Small intestine (tissue), 7 donors: ENCODE measurements at regions not wholly inside any gene's neighbourhood (a gene's known extent, or its start where the extent isn't known, plus 50 kb on each side); places are given as distances from the start of the nearest gene placed in this dataset.

Experiments
- DNase-seq, 2 donors: peaks; one replicate each; pipeline versions ENCODE4 v3.0.0 to v3.0.0-alpha.2; 2013
- FAIRE-seq: peaks from 2 replicates; lab custom pipeline; 2012; peaks lifted over from hg19 to GRCh38; lab: Jason Lieb, UNC
- H3K27ac ChIP-seq, 3 donors: one replicate each; pipeline ENCODE4 v1.5.1; 2013; ENCODE audit warnings: low read length in 2 of 3, mild to moderate bottlenecking in 2 of 3, control low read depth in 1 of 3, inconsistent platforms in 1 of 3, low read depth in 1 of 3, moderate library complexity in 1 of 3
- H3K27me3 ChIP-seq, 3 donors: one replicate each; pipeline ENCODE4 v1.6.1; 2013; ENCODE audit warnings: low read length in 3 of 3, inconsistent platforms in 1 of 3; ENCODE audit not compliant: control insufficient read depth in 3 of 3, insufficient read depth in 3 of 3
- H3K36me3 ChIP-seq, 3 donors: one replicate each; pipeline ENCODE4 v1.6.1; 2013; ENCODE audit warnings: low read length in 3 of 3, inconsistent platforms in 1 of 3, low read depth in 1 of 3, mild to moderate bottlenecking in 1 of 3, moderate library complexity in 1 of 3; ENCODE audit not compliant: control insufficient read depth in 3 of 3, insufficient read depth in 2 of 3
- H3K4me1 ChIP-seq, 3 donors: one replicate each; pipeline ENCODE4 v1.6.1; 2013; ENCODE audit warnings: low read length in 2 of 3, inconsistent platforms in 1 of 3, low read depth in 1 of 3, mild to moderate bottlenecking in 1 of 3, moderate library complexity in 1 of 3; ENCODE audit not compliant: control insufficient read depth in 3 of 3, insufficient read depth in 2 of 3
- H3K4me3 ChIP-seq, 3 donors: one replicate each; pipeline ENCODE4 v1.5.1; 2013; ENCODE audit warnings: low read length in 3 of 3, control low read depth in 1 of 3, inconsistent platforms in 1 of 3, low read depth in 1 of 3, mild to moderate bottlenecking in 1 of 3, moderate library complexity in 1 of 3
- H3K9me3 ChIP-seq, 2 donors: one replicate each; pipeline ENCODE4 v1.6.1; 2013; ENCODE audit warnings: low read depth in 1 of 2, low read length in 1 of 2; ENCODE audit not compliant: control insufficient read depth in 2 of 2, insufficient read depth in 1 of 2
- WGBS, 3 donors: extraction: QIAGEN DNeasy Blood & Tissue Kit; methylation state at CpG; one replicate each; pipeline ENCODE4 v1.1.7; 2013; 5-methylcytosine and 5-hydroxymethylcytosine counted together
- donor health status: healthy with polysubstance abuse.
- donor health status: control.
- donor health status: control.
- donor health status: Bipolar disorder and iron deficiency.
- donor health status: healthy.

DNA sequence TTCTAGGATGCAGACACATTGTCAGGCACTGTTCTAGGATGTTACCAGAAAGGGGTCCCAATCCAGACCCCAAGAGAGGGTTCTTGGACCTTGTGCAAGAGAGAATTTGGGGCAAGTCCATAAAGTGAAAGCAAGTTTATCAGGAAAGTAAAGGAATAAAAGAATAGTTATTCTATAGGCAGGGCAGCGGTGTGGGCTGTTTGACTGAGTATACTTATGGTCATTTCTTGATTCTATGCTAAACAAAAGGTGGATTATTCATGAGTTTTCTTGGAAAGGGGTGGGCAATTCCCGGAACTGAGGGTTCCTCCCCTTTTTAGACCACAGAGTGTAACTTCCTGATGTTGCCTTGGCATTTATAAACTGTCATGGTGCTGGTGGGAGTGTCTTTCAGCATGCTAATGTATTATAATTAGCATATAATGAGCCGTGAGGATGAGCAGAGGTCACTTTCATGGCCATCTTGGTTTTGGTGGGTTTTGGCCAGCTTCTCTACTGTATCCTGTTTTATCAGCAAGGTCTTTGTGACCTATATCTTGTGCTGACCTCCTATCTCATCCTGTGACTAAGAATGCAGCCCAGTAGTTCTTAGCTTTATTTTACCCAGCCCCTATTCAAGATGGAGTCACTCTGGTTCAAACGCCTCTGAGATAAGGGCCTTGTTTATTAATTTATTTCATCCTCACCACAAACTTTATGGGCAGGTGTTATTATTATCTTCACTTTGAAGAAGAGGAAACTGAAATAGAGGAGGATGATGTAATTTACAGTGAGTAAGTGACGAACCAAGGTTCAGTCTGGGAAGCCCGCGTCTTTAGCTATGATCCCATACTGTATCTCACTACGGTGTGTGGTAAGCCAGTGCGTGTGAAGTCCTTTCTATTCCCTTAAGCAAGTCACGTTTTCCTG, 186.0 kb upstream of the KLF4 start:
- H3K27me3 ChIP-seq = no peaks in the 10 kb centered on the region
- H3K4me1 ChIP-seq = no peaks in the 10 kb centered on the region
- 70 to 81% (median 71%) methylated on average over 10 of the region's 10 CpGs for WGBS, 3 donors

GRCh38 chr9:107674721-107675277, 185.2 kb upstream of the KLF4 start:
- Histone ChIP-seq H3K36me3 (no peaks in the 10 kb centered on the region), H3K4me1 (no peaks in the 10 kb centered on the region), H3K9me3 (no peaks in the 10 kb centered on the region), H3K27ac (no peak overlapping the region), H3K27me3 (no peaks in the 10 kb centered on the region), H3K4me3 (no peak overlapping the region)
- FAIRE-seq (no peak), DNase-seq (peak in 1 of 2 donors; percentile 8)
- 72 to 83% (median 80%) methylated on average over 5 of the region's 5 CpGs for WGBS, 3 donors

More for the DNA sequence above, 186.0 kb upstream of the KLF4 start:
- FAIRE-seq = no peak
- Histone ChIP-seq H3K4me3 (no peak overlapping the region), H3K9me3 (no peaks in the 10 kb centered on the region), H3K36me3 (no peaks in the 10 kb centered on the region), H3K27ac (no peak overlapping the region)
- DNase-seq = peak in 1 of 2 donors; percentile 9

- WGBS, 3 donors = 65 to 88% (median 82%) methylated on average over 3 of the region's 3 CpGs
- Histone ChIP-seq H3K27me3 (no peaks in the 10 kb centered on the region), H3K9me3 (no peaks in the 10 kb centered on the region), H3K4me3 (no peak overlapping the region), H3K4me1 (no peaks in the 10 kb centered on the region), H3K27ac (no peak overlapping the region), H3K36me3 (no peaks in the 10 kb centered on the region)
- DNase-seq = no peak
- no peak for FAIRE-seq
These were observed 184.5 kb upstream of the KLF4 start for GRCh38 chr9:107673861-107674720.

GRCh38 chr9:107671588-107671987, 182.0 kb upstream of the KLF4 start:
- WGBS, 3 donors = 88 to 90% (median 89%) methylated on average over 1 of the region's 1 CpG
- no peaks in the 10 kb centered on the region for H3K27me3 ChIP-seq
- no peaks in the 10 kb centered on the region for H3K36me3 ChIP-seq
- H3K4me1 ChIP-seq = no peaks in the 10 kb centered on the region
- H3K9me3 ChIP-seq = no peaks in the 10 kb centered on the region
- DNase-seq = no peak
- H3K4me3 ChIP-seq = no peak overlapping the region
- no peak for FAIRE-seq
- no peak overlapping the region for H3K27ac ChIP-seq

DNA sequence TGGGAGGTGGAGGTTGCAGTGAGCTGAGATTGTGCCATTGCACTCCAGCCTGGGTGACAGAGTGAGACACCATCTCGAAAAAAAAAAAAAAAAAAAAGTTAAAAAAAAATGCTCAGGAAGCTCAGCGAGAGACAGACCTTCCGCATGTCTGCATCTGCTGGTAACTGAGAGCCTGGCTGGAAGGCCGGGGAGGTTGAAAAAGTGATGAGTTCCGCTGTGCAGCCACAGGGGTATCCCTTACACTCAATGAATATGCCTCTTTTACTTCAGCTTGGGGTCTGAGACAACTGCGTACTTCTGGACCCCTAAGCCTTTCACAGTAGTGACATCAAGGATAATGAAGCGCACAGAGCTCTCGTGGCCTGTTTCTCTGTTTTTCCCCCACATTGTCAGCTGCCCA, 179.9 kb upstream of the KLF4 start:
- 87 to 94% (median 91%) methylated on average over 8 of the region's 8 CpGs for WGBS, 3 donors
- no peak for DNase-seq
- Histone ChIP-seq H3K4me1 (no peaks in the 10 kb centered on the region), H3K9me3 (no peaks in the 10 kb centered on the region), H3K27me3 (no peaks in the 10 kb centered on the region), H3K4me3 (no peak overlapping the region), H3K36me3 (no peaks in the 10 kb centered on the region), H3K27ac (no peak overlapping the region)
- no peak for FAIRE-seq

- DNase-seq (no peak), FAIRE-seq (no peak)
- H3K4me3 ChIP-seq = no peak overlapping the region
- no peaks in the 10 kb centered on the region for H3K4me1 ChIP-seq
- 68 to 81% (median 78%) methylated on average over 16 of the region's 16 CpGs for WGBS, 3 donors
- H3K36me3 ChIP-seq = no peaks in the 10 kb centered on the region
- no peaks in the 10 kb centered on the region for H3K9me3 ChIP-seq
- no peaks in the 10 kb centered on the region for H3K27me3 ChIP-seq
- peak overlapping the region in 1 of 3 donors; percentile 60 for H3K27ac ChIP-seq
These were observed 177.9 kb upstream of the KLF4 start for GRCh38 chr9:107667231-107668070.

GRCh38 chr9:107665057-107665456, 175.5 kb upstream of the KLF4 start:
- DNase-seq (no peak), FAIRE-seq (no peak)
- Histone ChIP-seq H3K4me3 (no peak overlapping the region), H3K27ac (no peak overlapping the region), H3K4me1 (no peaks in the 10 kb centered on the region), H3K36me3 (no peaks in the 10 kb centered on the region), H3K27me3 (no peaks in the 10 kb centered on the region), H3K9me3 (no peaks in the 10 kb centered on the region)
- 77 to 80% (median 78%) methylated on average over 4 of the region's 4 CpGs for WGBS, 3 donors
